ENCODE measurements at regions not wholly inside any gene's neighbourhood (a gene's known extent, or its start where the extent isn't known, plus 50 kb on each side); places are given as distances from the start of the nearest gene placed in this dataset.

- intact Hi-C loops (cut with DNase I), result no loop called here
- no peak overlapping the region for H3K4me3 ChIP-seq
- H3K9me3 ChIP-seq, result peaks cover 0 to 4% (median 0%) of the 10 kb centered on the region in 12 donors
- 86 to 90% (median 86%) methylated on average over 20 of the region's 20 CpGs for WGBS, 4 donors
- DNase-seq, result no peak
- no peak for ATAC-seq
- no peaks in the 10 kb centered on the region for H3K27me3 ChIP-seq
- H3K36me3 ChIP-seq, result no peaks in the 10 kb centered on the region
- no peaks in the 10 kb centered on the region for H3K4me1 ChIP-seq
- H3K27ac ChIP-seq, result no peak overlapping the region
- no peak for TF ChIP-seq POLR2A (IDR thresholded peaks at IDR 0.05)
- TF ChIP-seq CTCF (IDR thresholded peaks at IDR 0.05), result no peak
Measured at GRCh38 chr17:22301353-22301745, 609.0 kb downstream of the KCNJ18 start.

GRCh38 chr17:22303096-22303495 lies 610.8 kb downstream of the KCNJ18 start:
- 76 to 85% (median 83%) methylated on average over 12 of the region's 12 CpGs for WGBS, 4 donors
- intact Hi-C loops (cut with DNase I), result no loop called here
- no peak for ATAC-seq
- H3K9me3 ChIP-seq, result peaks cover 0 to 4% (median 0%) of the 10 kb centered on the region in 12 donors
- H3K4me3 ChIP-seq, result no peak overlapping the region
- H3K27me3 ChIP-seq, result no peaks in the 10 kb centered on the region
- no peak overlapping the region for H3K27ac ChIP-seq
- no peaks in the 10 kb centered on the region for H3K36me3 ChIP-seq
- no peaks in the 10 kb centered on the region for H3K4me1 ChIP-seq
- no peak for TF ChIP-seq CTCF (IDR thresholded peaks at IDR 0.05)
- no peak for TF ChIP-seq POLR2A (IDR thresholded peaks at IDR 0.05)
- DNase-seq, result no peak

- no peak for DNase-seq
- Histone ChIP-seq H3K36me3 (no peaks in the 10 kb centered on the region), H3K4me1 (no peaks in the 10 kb centered on the region), H3K9me3 (peaks cover 0 to 4% (median 0%) of the 10 kb centered on the region in 12 donors), H3K27ac (no peak overlapping the region), H3K27me3 (no peaks in the 10 kb centered on the region), H3K4me3 (no peak overlapping the region)
- intact Hi-C loops (cut with DNase I), result no loop called here
- WGBS, 4 donors, result 85 to 90% (median 88%) methylated on average over 12 of the region's 12 CpGs
- no peak for TF ChIP-seq POLR2A (IDR thresholded peaks at IDR 0.05)
- no peak for ATAC-seq
Measured at GRCh38 chr17:22303865-22304264, 611.5 kb downstream of the KCNJ18 start.

- 84 to 90% (median 89%) methylated on average over 29 to 31 of the region's 31 CpGs for WGBS, 4 donors
- Histone ChIP-seq H3K27ac (no peak overlapping the region), H3K36me3 (no peaks in the 10 kb centered on the region), H3K27me3 (no peaks in the 10 kb centered on the region), H3K4me1 (no peaks in the 10 kb centered on the region), H3K4me3 (no peak overlapping the region), H3K9me3 (peaks cover 0 to 4% (median 0%) of the 10 kb centered on the region in 12 donors)
- ATAC-seq (no peak), DNase-seq (no peak)
- intact Hi-C loops (cut with DNase I), result no loop called here
- TF ChIP-seq CTCF (IDR thresholded peaks at IDR 0.05) (no peak), POLR2A (IDR thresholded peaks at IDR 0.05) (no peak)
Measured at GRCh38 chr17:22304667-22305303, 612.5 kb downstream of the KCNJ18 start.
